ENCODE measurements at regions not wholly inside any gene's neighbourhood (a gene's known extent, or its start where the extent isn't known, plus 50 kb on each side); places are given as distances from the start of the nearest gene placed in this dataset.

- TF ChIP-seq CTCF (IDR thresholded peaks at IDR 0.05; ENCODE audit: low read depth, low read length) (no peak), POLR2A (IDR thresholded peaks at IDR 0.05; ENCODE audit: extremely low read depth, insufficient read length) (no peak), MAX (IDR thresholded peaks at IDR 0.05; ENCODE audit: low read depth, low read length) (no peak)
These were observed 124.1 kb upstream of the GOLGA6L6 start for GRCh38 chr15:20665653-20666052.

Measured in NB4 (cell line).